IPS-NIHi7 (cell line): ENCODE measurements at regions not wholly inside any gene's neighbourhood (a gene's known extent, or its start where the extent isn't known, plus 50 kb on each side); places are given as distances from the start of the nearest gene placed in this dataset.

Source experiments
- DNase-seq: peaks from one replicate; pipeline ENCODE4 v3.0.0; 2012; ENCODE audit warnings: mixed read lengths; ENCODE audit errors: extremely low spot score

- DNase-seq, result no peak
Measured at GRCh38 chr1:208782186-208782585, 538.0 kb upstream of the PLXNA2 start.

DNA sequence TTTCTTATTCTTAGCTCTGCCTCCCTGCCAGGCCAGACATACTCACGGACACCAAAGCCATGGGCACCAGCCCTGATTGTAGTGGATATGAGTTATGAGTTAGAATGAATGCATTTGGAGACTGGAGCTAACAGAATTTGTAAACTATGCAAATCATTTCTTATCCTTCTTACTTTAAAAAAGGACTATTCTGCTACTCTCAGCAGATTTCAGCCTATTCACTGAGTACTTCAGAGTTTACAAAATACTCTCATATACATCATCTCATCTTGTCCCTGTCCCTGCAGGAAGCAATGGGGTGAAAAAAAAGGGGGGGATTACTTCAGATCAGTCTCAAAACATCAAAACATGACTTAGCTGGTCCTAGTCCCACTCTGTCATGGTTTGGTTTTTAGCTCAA is 541.4 kb upstream of the PLXNA2 start:
- no peak for DNase-seq

- DNase-seq, result no peak
Measured at GRCh38 chr1:208787219-208787618, 543.0 kb upstream of the PLXNA2 start.

DNA sequence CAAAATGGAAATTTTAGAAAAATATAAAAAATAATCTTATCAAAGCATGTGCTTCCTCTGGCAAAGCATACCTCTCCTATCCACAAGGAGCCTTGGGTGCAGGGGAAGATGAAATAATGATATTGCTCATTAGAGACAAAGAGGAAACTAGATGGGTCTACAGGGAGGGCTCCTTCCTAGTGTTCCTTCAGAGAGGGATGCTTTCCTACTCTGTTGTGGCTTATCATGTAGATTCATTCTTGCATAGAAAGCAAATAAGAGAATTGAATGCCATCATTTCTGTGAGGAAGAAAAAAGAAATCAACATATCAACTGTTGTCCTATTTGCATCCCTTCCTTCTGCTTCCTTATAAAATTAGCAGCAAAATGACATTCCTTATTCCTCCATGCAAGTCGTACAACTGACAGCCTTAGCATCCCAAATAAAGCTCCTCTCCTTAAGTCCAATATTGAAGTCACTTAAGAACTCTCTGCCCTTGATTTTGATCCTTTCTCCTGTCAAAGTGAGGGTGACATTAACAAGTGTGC is 543.9 kb upstream of the PLXNA2 start:
- DNase-seq, result no peak

DNA sequence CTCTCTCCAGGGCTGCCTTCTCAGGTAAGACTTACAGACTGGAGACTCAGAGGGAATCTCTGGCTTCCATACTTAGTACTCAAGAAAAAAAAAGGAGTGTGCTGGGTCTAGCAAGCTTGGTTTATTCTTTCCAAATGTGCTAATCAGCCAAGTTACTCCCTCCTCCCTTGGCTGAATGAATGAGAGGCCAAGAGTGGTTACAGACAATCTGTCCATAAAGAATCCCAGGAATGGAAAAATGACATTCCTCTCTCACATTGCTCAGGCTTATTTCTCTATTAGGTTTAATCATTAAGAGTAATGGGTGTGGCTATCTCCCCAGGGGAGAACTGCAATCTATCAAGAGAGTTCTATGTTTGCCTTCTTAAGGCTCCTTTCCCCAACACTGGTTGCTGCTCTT is 547.3 kb upstream of the PLXNA2 start:
- no peak for DNase-seq

DNA sequence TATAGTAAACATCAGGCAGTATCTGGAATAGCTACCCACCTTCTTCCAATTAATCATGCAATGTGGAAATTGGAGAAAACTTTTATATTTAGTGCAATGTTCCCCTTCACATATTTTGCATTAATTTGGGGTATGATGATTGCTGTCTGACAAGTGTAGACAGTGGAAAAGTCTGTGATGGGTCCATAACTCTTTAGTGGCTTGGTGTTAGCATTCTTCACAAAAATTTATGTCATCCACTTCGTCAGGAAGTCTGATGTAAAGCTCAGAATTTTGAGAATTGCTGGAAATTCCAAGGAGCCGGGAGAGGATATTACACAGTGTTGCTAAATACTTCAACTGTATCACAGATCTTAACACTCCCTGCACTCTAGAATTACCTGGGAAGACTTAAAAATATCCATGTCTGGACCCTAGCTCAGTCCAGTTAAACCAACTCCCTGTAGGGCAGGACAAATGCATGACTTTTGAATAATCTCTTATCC is 549.7 kb upstream of the PLXNA2 start:
- no peak for DNase-seq

GRCh38 chr1:208799186-208799585 is 555.0 kb upstream of the PLXNA2 start:
- DNase-seq, result no peak

DNA sequence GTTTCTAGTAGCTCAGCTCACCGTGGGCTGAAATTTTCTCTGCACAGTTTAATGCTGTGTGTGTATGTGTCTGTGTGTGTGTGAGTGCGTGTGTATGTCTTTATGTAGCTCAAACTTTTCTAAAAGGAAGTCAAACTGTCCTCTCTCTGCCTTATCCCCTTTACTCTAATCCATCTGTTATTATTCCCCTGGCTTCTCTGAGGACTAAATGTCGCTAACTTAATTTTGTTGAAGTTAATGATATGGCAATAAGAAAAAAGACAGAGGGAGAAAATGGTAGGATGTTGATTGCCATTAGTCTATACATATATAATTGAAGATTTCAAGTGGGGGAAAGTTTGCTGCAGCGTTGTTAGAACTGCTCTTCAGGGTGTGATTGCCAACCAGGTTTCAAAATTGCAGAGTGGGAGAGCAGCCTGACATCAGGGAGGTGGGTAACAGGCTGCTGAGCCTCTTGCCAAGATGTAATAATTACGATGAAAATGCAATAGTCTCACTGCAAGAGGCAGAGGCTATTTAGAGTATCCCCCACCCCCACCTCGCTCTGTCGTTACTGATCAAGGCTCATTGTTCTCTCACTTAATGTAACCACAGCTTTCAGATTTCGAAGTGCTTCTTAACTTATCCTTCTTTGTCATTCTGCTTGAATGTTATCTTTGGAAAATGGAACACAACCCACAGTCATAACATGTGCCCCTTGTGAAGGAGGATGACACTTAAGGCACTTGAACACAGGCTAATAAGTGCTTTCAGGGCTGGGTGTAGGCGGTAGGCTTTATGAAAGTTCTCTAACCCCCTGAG is 559.0 kb upstream of the PLXNA2 start:
- DNase-seq, result no peak

DNA sequence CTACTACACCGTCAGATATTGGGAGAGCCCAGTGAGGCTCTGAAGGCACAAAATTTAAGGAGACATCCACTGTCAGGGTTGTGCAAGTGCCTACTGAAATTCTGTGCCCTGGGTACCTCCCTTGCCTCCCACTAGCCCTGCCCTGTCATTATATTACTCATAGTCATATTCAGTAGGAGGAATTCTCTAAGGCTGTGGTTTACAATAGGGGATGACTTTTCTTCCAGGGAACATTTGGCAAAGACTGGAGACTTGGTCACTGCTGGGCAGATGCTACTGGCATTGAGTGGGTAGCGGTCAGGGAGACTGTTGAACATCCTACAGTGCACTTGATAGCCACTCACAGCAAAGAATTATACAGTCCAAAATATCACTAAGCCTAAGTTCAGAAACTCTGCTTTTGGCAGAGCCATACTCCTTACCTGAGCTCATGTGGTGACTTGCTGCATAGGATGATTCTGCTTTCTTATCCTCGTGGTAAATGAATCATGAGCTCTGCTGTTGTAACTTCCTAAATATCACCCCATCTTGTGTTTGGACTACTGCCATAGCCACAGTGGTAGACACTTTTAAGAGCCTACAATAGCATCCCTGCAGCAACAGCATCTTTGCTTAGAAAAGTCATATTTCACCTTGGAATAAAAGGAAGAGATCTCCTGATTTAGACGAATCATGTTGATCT is 563.4 kb upstream of the PLXNA2 start:
- DNase-seq, result no peak

- no peak for DNase-seq
Measured at GRCh38 chr1:208808301-208808700, 564.1 kb upstream of the PLXNA2 start.

- no peak for DNase-seq
Measured at GRCh38 chr1:208809876-208810275, 565.7 kb upstream of the PLXNA2 start.

- no peak for DNase-seq
Measured at GRCh38 chr1:208818770-208819445, 574.7 kb upstream of the PLXNA2 start.

- DNase-seq, result no peak
Measured at GRCh38 chr1:208820580-208821212, 576.5 kb upstream of the PLXNA2 start.

DNA sequence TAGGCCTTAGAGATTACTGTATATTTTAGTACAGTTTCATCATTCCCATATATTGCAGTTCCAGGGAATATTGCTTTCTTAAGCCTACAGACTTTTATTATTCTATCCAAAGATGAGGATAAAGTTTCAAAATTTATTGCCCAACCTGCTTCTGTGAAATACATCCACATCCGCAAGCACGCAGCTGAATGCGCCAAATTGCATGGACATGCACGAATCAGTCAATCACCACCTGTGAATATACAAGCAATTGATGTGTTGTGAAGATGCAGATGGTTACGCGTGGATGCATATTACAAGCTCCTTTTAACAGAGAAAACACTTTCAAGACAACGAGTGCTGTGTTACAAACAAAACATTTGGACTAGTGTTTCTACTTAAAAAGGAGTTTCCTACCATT is 577.8 kb upstream of the PLXNA2 start:
- no peak for DNase-seq

DNA sequence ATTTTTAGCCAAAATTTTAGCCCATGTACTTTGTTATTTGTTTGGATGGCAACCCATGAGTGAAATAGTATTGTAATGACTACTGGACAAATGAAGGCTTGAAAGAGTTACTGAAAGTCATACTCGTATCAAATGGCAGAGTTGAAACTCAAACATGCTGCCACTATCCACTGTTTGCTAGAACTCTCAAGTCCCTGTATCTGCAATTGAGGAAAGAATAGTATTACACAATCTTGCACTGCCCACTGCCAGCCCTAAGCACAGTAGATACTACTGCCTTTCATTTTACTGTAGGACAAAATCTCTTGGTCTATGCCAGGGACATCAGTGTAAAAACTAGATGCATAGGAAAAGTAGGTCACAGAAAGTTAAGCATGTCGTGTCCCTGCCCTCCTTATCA is 581.1 kb upstream of the PLXNA2 start:
- DNase-seq, result no peak

- no peak for DNase-seq
Measured at GRCh38 chr1:208829595-208829994, 585.4 kb upstream of the PLXNA2 start.

- peak; percentile 18 for DNase-seq
Measured at GRCh38 chr1:208834381-208835096, 590.4 kb upstream of the PLXNA2 start.

DNA sequence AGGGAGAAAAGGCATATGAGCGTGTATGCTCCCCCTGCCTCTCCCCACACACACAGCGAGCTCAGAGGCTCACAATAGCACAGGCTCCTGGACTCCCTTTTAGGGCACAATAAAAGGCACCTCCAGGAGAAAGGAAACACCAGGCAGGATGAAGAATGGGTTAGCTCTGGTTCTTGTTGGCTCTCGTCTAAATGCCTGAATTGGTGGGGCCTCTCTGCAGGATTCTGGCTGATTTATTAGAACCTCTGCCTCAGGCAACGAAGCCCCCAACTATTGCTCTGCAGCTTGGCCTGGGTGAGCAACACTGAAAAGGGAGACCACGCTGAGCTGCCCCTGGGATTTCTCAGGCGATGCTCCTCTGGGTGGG is 590.9 kb upstream of the PLXNA2 start:
- no peak for DNase-seq

- no peak for DNase-seq
Measured at GRCh38 chr1:208835781-208836180, 591.6 kb upstream of the PLXNA2 start.

- DNase-seq, result no peak
Measured at GRCh38 chr1:208837242-208837641, 593.1 kb upstream of the PLXNA2 start.

DNA sequence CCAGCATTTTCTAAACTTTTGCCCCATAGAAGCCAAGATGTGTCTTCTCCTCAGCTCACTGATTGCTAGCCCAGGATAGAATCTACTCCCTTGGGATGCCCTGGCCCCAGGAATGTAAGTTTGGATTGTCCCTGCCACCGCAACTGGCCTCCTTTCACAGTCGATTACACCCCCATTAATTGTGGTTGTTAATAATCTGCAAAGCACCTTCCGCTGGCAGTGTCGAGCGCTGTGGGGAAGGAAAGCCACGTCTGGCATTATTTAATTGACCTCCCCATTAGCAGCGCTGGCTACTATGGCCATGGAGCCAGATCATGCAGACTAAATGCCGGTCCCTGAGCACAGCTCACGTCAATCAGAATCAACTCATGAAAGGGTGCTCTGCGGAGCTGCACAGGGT is 597.3 kb upstream of the PLXNA2 start:
- DNase-seq, result no peak
